Tibial nerve (tissue), 4 donors: ENCODE measurements at regions not wholly inside any gene's neighbourhood (a gene's known extent, or its start where the extent isn't known, plus 50 kb on each side); places are given as distances from the start of the nearest gene placed in this dataset.

Source experiments
- DNase-seq, 2 donors: peaks; one replicate each; pipeline ENCODE4 v3.0.0-alpha.2; 2019; ENCODE audit warnings: low spot score in 2 of 2
- H3K27ac ChIP-seq, 4 donors: fragments of 200-600 bp; sonication (generic) in 3 of 4; one replicate each; pipeline ENCODE4 v1.5.1; 2017 to 2019; ENCODE audit warnings: mild to moderate bottlenecking in 1 of 4
- H3K27me3 ChIP-seq, 2 donors: fragments of 200-600 bp; sonication (generic) in 1 of 2; one replicate each; pipeline versions ENCODE4 v1.5.1 to v1.6.0; 2017 to 2019
- H3K36me3 ChIP-seq, 3 donors: fragments of 200-600 bp; sonication (generic); one replicate each; pipeline ENCODE4 v1.5.1; 2018 to 2019
- H3K4me1 ChIP-seq, 4 donors: fragments of 200-600 bp; sonication (generic) in 3 of 4; one replicate each; pipeline ENCODE4 v1.5.1; 2017 to 2019
- H3K4me3 ChIP-seq, 4 donors: fragments of 200-600 bp; sonication (generic) in 3 of 4; one replicate each; pipeline ENCODE4 v1.5.1; 2017 to 2019; ENCODE audit warnings: mild to moderate bottlenecking in 1 of 4, moderate library complexity in 1 of 4
- H3K9me3 ChIP-seq, 4 donors: fragments of 200-600 bp; sonication (generic) in 3 of 4; one replicate each; pipeline ENCODE4 v1.5.1; 2017 to 2019
- CTCF ChIP-seq, 5 experiments: fragments of 200-600 bp in 3 of 5; fragments of 450-650 bp in 2 of 5; sonication (generic) in 3 of 5; IDR thresholded peaks; one replicate each; pipeline ENCODE4 v1.5.1; 2016 to 2019; ENCODE audit warnings: antibody characterized with exemption in 5 of 5, mild to moderate bottlenecking in 3 of 5, moderate library complexity in 2 of 5
- EP300 ChIP-seq, 2 donors: sonication (generic); formaldehyde crosslinking; IDR thresholded peaks; one replicate each; pipeline ENCODE4 v1.6.1; 2017; ENCODE audit warnings: antibody characterized with exemption in 2 of 2, mild to moderate bottlenecking in 1 of 2
- POLR2A ChIP-seq, 2 donors: fragments of 450-650 bp; IDR thresholded peaks; one replicate each; pipeline ENCODE4 v1.6.1; 2017; ENCODE audit warnings: antibody characterized with exemption in 2 of 2, mild to moderate bottlenecking in 2 of 2, moderate library complexity in 2 of 2
- WGBS, 2 donors: methylation state at CpG; one replicate each; pipeline ENCODE4 v1.1.5; 2018; 5-methylcytosine and 5-hydroxymethylcytosine counted together

GRCh38 chr6:56889492-56889891, 65.4 kb upstream of the BEND6 start:
- H3K27ac ChIP-seq, result no peak overlapping the region
- no peak for DNase-seq

GRCh38 chr6:56888687-56889086, 66.2 kb upstream of the BEND6 start:
- H3K36me3 ChIP-seq, result no peaks in the 10 kb centered on the region
- TF ChIP-seq CTCF (IDR thresholded peaks at IDR 0.05) (no peak), POLR2A (IDR thresholded peaks at IDR 0.05) (no peak), EP300 (IDR thresholded peaks at IDR 0.05) (no peak)
- no peak for DNase-seq
- 86 to 88% methylated on average over 1 of the region's 1 CpG for WGBS, 2 donors
- H3K4me3 ChIP-seq, result no peak overlapping the region
- no peak overlapping the region for H3K27ac ChIP-seq
- no peaks in the 10 kb centered on the region for H3K9me3 ChIP-seq
- H3K4me1 ChIP-seq, result no peaks in the 10 kb centered on the region
- no peaks in the 10 kb centered on the region for H3K27me3 ChIP-seq

More at GRCh38 chr6:56889492-56889891, 65.4 kb upstream of the BEND6 start:
- TF ChIP-seq CTCF (IDR thresholded peaks at IDR 0.05), result no peak
- TF ChIP-seq EP300 (IDR thresholded peaks at IDR 0.05), result no peak
- no peak for TF ChIP-seq POLR2A (IDR thresholded peaks at IDR 0.05)
- H3K4me1 ChIP-seq, result no peaks in the 10 kb centered on the region
- no peaks in the 10 kb centered on the region for H3K9me3 ChIP-seq
- no peaks in the 10 kb centered on the region for H3K36me3 ChIP-seq
- no peak overlapping the region for H3K4me3 ChIP-seq
- no peaks in the 10 kb centered on the region for H3K27me3 ChIP-seq

- no peaks in the 10 kb centered on the region for H3K36me3 ChIP-seq
- no peak overlapping the region for H3K27ac ChIP-seq
- DNase-seq, result no peak
- TF ChIP-seq POLR2A (IDR thresholded peaks at IDR 0.05) (no peak), EP300 (IDR thresholded peaks at IDR 0.05) (no peak), CTCF (IDR thresholded peaks at IDR 0.05) (no peak)
- H3K4me1 ChIP-seq, result no peaks in the 10 kb centered on the region
- 48 to 61% methylated on average over 1 of the region's 1 CpG for WGBS, 2 donors
- no peak overlapping the region for H3K4me3 ChIP-seq
- no peaks in the 10 kb centered on the region for H3K9me3 ChIP-seq
- H3K27me3 ChIP-seq, result no peaks in the 10 kb centered on the region
Observed at GRCh38 chr6:56887086-56887485, 67.8 kb upstream of the BEND6 start.

GRCh38 chr6:56877922-56878321, 77.0 kb upstream of the BEND6 start:
- no peaks in the 10 kb centered on the region for H3K9me3 ChIP-seq
- H3K27ac ChIP-seq, result no peak overlapping the region
- DNase-seq, result no peak
- no peaks in the 10 kb centered on the region for H3K27me3 ChIP-seq
- 81 to 92% methylated on average over 2 of the region's 2 CpGs for WGBS, 2 donors
- no peaks in the 10 kb centered on the region for H3K36me3 ChIP-seq
- TF ChIP-seq EP300 (IDR thresholded peaks at IDR 0.05), result no peak
- no peak for TF ChIP-seq CTCF (IDR thresholded peaks at IDR 0.05)
- no peak for TF ChIP-seq POLR2A (IDR thresholded peaks at IDR 0.05)
- no peaks in the 10 kb centered on the region for H3K4me1 ChIP-seq
- no peak overlapping the region for H3K4me3 ChIP-seq

GRCh38 chr6:56875961-56876360, 78.9 kb upstream of the BEND6 start:
- Histone ChIP-seq H3K27me3 (no peaks in the 10 kb centered on the region), H3K4me3 (no peak overlapping the region), H3K9me3 (no peaks in the 10 kb centered on the region), H3K27ac (no peak overlapping the region), H3K36me3 (no peaks in the 10 kb centered on the region), H3K4me1 (no peaks in the 10 kb centered on the region)
- 90 to 94% methylated on average over 5 of the region's 5 CpGs for WGBS, 2 donors
- no peak for DNase-seq
- TF ChIP-seq EP300 (IDR thresholded peaks at IDR 0.05), result no peak
- TF ChIP-seq CTCF (IDR thresholded peaks at IDR 0.05), result no peak
- no peak for TF ChIP-seq POLR2A (IDR thresholded peaks at IDR 0.05)
